ENCODE measurements at regions not wholly inside any gene's neighbourhood (a gene's known extent, or its start where the extent isn't known, plus 50 kb on each side); places are given as distances from the start of the nearest gene placed in this dataset.

DNA sequence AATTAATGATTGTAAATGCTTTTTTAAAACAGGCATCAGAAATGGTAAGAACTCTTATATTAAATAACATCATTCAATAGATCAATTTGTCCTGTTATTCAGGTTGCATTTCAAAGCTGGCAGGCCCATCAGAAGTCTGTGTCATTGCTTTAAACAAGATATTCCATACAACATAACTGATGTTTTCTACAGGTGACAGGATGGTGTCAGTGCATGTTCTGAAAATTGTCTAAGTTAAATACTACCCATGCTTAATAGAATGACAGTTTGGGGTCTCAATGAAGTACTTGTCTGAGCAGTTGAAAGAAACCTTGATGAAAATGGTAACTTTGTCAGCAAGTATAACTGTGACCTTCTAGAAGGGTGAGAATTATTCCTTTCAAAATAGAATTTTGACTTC lies 263.2 kb downstream of the ISL1 start:
- no peak for DNase-seq (ENCODE audit: low spot score in 2 of 2)
- H3K9me3 ChIP-seq, result no peaks in the 10 kb centered on the region
- H3K4me1 ChIP-seq, result no peaks in the 10 kb centered on the region
- no peak overlapping the region for H3K27ac ChIP-seq
- TF ChIP-seq, protein P1, sequence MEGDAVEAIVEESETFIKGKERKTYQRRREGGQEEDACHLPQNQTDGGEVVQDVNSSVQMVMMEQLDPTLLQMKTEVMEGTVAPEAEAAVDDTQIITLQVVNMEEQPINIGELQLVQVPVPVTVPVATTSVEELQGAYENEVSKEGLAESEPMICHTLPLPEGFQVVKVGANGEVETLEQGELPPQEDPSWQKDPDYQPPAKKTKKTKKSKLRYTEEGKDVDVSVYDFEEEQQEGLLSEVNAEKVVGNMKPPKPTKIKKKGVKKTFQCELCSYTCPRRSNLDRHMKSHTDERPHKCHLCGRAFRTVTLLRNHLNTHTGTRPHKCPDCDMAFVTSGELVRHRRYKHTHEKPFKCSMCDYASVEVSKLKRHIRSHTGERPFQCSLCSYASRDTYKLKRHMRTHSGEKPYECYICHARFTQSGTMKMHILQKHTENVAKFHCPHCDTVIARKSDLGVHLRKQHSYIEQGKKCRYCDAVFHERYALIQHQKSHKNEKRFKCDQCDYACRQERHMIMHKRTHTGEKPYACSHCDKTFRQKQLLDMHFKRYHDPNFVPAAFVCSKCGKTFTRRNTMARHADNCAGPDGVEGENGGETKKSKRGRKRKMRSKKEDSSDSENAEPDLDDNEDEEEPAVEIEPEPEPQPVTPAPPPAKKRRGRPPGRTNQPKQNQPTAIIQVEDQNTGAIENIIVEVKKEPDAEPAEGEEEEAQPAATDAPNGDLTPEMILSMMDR (IDR thresholded peaks at IDR 0.05), result no peak
- TF ChIP-seq POLR2A (IDR thresholded peaks at IDR 0.05), result no peak
- no peak for TF ChIP-seq POLR2AphosphoS5 (IDR thresholded peaks at IDR 0.05)
- intact Hi-C loops (cut with DNase I; ENCODE audit: low total_unique reads), result no loop called here
- H3K4me3 ChIP-seq, result no peak overlapping the region
- H3K27me3 ChIP-seq, result no peaks in the 10 kb centered on the region
- H3K36me3 ChIP-seq, result no peaks in the 10 kb centered on the region

DNA sequence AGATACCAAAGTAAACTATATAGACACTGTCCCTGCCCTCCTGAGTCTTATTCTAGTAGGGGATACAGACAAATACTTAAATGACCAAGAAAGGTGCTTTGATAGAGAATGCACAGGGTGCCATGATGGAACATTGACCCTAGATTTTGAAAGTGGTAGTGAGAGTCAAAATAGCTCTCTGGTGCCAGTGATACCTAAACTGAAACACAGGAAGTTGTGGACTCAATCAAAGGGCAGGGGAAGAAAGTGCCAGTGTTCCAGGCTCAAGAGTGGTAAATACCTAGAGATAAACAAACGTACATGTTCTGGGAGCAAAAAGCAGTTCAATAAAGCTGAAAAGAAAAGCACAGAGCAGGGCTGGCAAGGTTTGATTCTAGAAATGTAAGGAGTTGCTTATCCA lies 267.6 kb downstream of the ISL1 start:
- Histone ChIP-seq H3K4me1 (no peaks in the 10 kb centered on the region), H3K9me3 (no peaks in the 10 kb centered on the region), H3K27me3 (no peaks in the 10 kb centered on the region), H3K36me3 (no peaks in the 10 kb centered on the region), H3K4me3 (no peak overlapping the region), H3K27ac (no peak overlapping the region)
- intact Hi-C loops (cut with DNase I; ENCODE audit: low total_unique reads), result no loop called here
- no peak for DNase-seq (ENCODE audit: low spot score in 2 of 2)
- TF ChIP-seq, protein P1 (IDR thresholded peaks at IDR 0.05), result no peak
- TF ChIP-seq POLR2A (IDR thresholded peaks at IDR 0.05), result no peak
- TF ChIP-seq POLR2AphosphoS5 (IDR thresholded peaks at IDR 0.05), result no peak

DNA sequence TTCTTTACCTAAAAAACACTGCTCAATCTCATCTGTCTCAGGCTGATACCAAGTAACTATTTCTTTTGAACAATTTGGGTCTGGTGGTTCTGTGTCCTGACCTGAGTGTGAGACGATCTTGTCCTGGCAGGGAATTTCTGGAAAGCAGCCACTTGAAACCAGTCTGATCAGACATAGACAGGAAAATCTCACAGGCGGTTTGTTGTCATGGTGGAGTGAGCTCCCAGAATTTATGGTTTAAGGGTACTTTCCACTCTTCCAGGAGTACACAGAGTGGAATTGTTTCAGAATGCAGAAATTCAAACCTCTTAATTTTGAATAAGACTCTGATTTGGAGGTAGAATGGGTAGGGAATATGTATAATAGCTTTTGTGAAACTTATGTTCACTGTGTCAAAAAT lies 268.2 kb downstream of the ISL1 start:
- Histone ChIP-seq H3K27me3 (no peaks in the 10 kb centered on the region), H3K36me3 (no peaks in the 10 kb centered on the region), H3K27ac (no peak overlapping the region), H3K4me1 (no peaks in the 10 kb centered on the region), H3K9me3 (no peaks in the 10 kb centered on the region), H3K4me3 (no peak overlapping the region)
- intact Hi-C loops (cut with DNase I; ENCODE audit: low total_unique reads), result no loop called here
- TF ChIP-seq, protein P1 (IDR thresholded peaks at IDR 0.05), result no peak
- TF ChIP-seq POLR2A (IDR thresholded peaks at IDR 0.05) (no peak), POLR2AphosphoS5 (IDR thresholded peaks at IDR 0.05) (no peak)
- no peak for DNase-seq (ENCODE audit: low spot score in 2 of 2)

DNA sequence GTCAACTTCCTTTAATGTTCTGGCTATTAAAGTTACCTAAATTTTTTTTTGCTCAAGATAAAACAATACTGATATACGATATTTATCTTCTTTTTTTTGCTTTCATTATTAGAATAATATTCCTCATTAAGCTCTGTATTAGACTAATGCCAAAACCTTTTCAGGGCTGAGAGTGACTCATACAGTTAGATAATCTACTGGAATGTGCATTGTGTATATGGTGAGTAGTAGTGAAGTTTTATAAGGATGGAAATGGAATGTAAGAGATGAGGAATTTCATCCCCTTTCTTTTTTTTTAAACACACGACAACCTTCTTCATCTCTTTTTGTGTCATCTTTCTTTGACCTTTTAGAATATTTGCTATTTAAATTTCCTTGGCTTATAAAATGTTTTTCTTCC lies 268.6 kb downstream of the ISL1 start:
- no peak overlapping the region for H3K4me3 ChIP-seq
- H3K27me3 ChIP-seq, result no peaks in the 10 kb centered on the region
- no peaks in the 10 kb centered on the region for H3K36me3 ChIP-seq
- DNase-seq (ENCODE audit: low spot score in 2 of 2), result no peak
- no peaks in the 10 kb centered on the region for H3K4me1 ChIP-seq
- no peaks in the 10 kb centered on the region for H3K9me3 ChIP-seq
- TF ChIP-seq POLR2A (IDR thresholded peaks at IDR 0.05), result no peak
- TF ChIP-seq, protein P1 (IDR thresholded peaks at IDR 0.05), result no peak
- no peak for TF ChIP-seq POLR2AphosphoS5 (IDR thresholded peaks at IDR 0.05)
- H3K27ac ChIP-seq, result no peak overlapping the region
- intact Hi-C loops (cut with DNase I; ENCODE audit: low total_unique reads), result no loop called here

DNA sequence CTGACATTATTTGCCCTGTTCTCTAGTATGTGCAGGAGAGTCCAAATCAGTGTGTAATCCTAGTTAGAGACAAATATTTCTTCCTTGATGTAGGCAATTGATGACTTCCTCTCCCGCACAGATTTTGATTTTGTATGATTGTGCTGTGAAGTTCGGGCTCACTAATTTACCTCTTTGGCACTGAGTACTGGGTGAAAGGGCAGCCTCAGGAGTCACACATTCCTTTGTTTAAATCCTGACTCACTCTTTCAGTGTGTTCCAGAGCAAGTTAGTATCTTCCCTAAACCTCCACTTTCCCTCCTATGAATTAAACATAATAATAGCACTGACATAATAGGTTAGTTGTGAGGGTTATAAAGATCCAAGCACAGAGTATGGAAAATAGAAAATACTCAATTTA lies 269.7 kb downstream of the ISL1 start:
- Histone ChIP-seq H3K27me3 (no peaks in the 10 kb centered on the region), H3K9me3 (no peaks in the 10 kb centered on the region), H3K4me1 (no peaks in the 10 kb centered on the region), H3K4me3 (no peak overlapping the region), H3K36me3 (no peaks in the 10 kb centered on the region), H3K27ac (no peak overlapping the region)
- TF ChIP-seq POLR2AphosphoS5 (IDR thresholded peaks at IDR 0.05), result no peak
- TF ChIP-seq, protein P1 (IDR thresholded peaks at IDR 0.05), result no peak
- no peak for TF ChIP-seq POLR2A (IDR thresholded peaks at IDR 0.05)
- intact Hi-C loops (cut with DNase I; ENCODE audit: low total_unique reads), result no loop called here
- no peak for DNase-seq (ENCODE audit: low spot score in 2 of 2)
